ENCODE measurements at regions not wholly inside any gene's neighbourhood (a gene's known extent, or its start where the extent isn't known, plus 50 kb on each side); places are given as distances from the start of the nearest gene placed in this dataset.

GRCh38 chr9:118008246-118008645 is 304.0 kb downstream of the TLR4 start:
- DNase-seq (ENCODE audit: insufficient read length, low spot score): no peak
- no peak for FAIRE-seq
- TF ChIP-seq POLR2A (IDR thresholded peaks at IDR 0.05; ENCODE audit: low read depth, low read length): no peak
- no peak for TF ChIP-seq POU2F2 (IDR thresholded peaks at IDR 0.05; ENCODE audit: low read depth, low read length)
- no peak for TF ChIP-seq PAX5 (IDR thresholded peaks at IDR 0.05; ENCODE audit: insufficient read depth, low read length, severe bottlenecking)
- TF ChIP-seq SPI1 (IDR thresholded peaks at IDR 0.05; ENCODE audit: low read depth, low read length): no peak
- no peak for TF ChIP-seq TAF1 (IDR thresholded peaks at IDR 0.05; ENCODE audit: low read depth, low read length)
- no peak for TF ChIP-seq POLR2AphosphoS5 (IDR thresholded peaks at IDR 0.05; ENCODE audit: low read depth, low read length)

DNA sequence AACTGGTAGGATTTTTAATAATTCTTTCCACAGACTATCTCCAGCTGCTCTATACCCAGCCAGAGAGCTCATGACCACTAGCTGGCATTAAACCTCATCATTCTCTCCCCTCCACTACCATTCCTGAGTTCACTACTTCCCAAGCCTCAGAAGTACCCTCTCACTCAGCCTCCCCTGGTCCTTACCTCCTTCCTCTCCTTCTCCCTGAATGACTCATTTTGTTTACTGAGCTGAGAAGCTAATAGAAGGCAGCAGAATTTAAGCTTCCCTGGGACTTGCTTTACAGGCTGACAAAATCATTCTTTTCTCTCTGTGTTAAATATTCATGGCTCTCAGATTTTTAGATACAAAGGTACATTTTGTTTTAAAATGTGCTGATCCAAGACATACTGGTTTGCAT is 305.4 kb downstream of the TLR4 start:
- DNase-seq (ENCODE audit: insufficient read length, low spot score) (no peak), FAIRE-seq (no peak)
- TF ChIP-seq PAX5 (IDR thresholded peaks at IDR 0.05; ENCODE audit: insufficient read depth, low read length, severe bottlenecking) (no peak), POLR2A (IDR thresholded peaks at IDR 0.05; ENCODE audit: low read depth, low read length) (no peak), POLR2AphosphoS5 (IDR thresholded peaks at IDR 0.05; ENCODE audit: low read depth, low read length) (no peak), POU2F2 (IDR thresholded peaks at IDR 0.05; ENCODE audit: low read depth, low read length) (no peak), TAF1 (IDR thresholded peaks at IDR 0.05; ENCODE audit: low read depth, low read length) (no peak), SPI1 (IDR thresholded peaks at IDR 0.05; ENCODE audit: low read depth, low read length) (no peak)

DNA sequence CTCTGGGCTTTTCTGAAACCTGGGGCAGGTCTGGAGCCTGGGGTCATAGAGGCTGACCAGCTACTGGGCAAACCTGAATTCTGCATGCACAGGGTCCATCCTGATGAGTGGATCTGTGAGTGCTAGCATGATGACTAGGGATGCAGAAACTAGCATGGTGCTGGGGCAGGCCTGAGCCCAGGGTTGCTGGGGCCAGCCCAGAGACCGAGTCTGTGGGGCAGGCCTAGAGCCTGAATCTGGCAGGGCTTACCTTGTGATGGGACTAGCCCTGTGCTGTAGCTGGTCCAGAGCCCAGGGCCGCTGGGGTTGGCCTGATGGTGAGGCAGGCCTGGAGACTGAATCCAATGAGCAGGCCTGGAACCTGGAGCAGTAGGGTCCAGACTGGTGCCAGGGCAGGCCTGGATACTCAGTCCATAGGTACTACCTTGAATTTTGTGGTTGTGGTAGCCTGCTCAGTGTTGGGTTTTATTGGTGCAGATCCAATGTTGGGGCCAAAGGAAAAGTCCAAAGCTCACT is 313.5 kb downstream of the TLR4 start:
- FAIRE-seq (no peak), DNase-seq (ENCODE audit: insufficient read length, low spot score) (no peak)
- TF ChIP-seq SPI1 (IDR thresholded peaks at IDR 0.05; ENCODE audit: low read depth, low read length) (no peak), POLR2A (IDR thresholded peaks at IDR 0.05; ENCODE audit: low read depth, low read length) (no peak), PAX5 (IDR thresholded peaks at IDR 0.05; ENCODE audit: insufficient read depth, low read length, severe bottlenecking) (no peak), POLR2AphosphoS5 (IDR thresholded peaks at IDR 0.05; ENCODE audit: low read depth, low read length) (no peak), TAF1 (IDR thresholded peaks at IDR 0.05; ENCODE audit: low read depth, low read length) (no peak), POU2F2 (IDR thresholded peaks at IDR 0.05; ENCODE audit: low read depth, low read length) (no peak)

- no peak for TF ChIP-seq TAF1 (IDR thresholded peaks at IDR 0.05; ENCODE audit: low read depth, low read length)
- no peak for TF ChIP-seq POLR2A (IDR thresholded peaks at IDR 0.05; ENCODE audit: low read depth, low read length)
- no peak for TF ChIP-seq PAX5 (IDR thresholded peaks at IDR 0.05; ENCODE audit: insufficient read depth, low read length, severe bottlenecking)
- TF ChIP-seq POU2F2 (IDR thresholded peaks at IDR 0.05; ENCODE audit: low read depth, low read length): no peak
- TF ChIP-seq SPI1 (IDR thresholded peaks at IDR 0.05; ENCODE audit: low read depth, low read length): no peak
- no peak for TF ChIP-seq POLR2AphosphoS5 (IDR thresholded peaks at IDR 0.05; ENCODE audit: low read depth, low read length)
- DNase-seq (ENCODE audit: insufficient read length, low spot score) (no peak), FAIRE-seq (no peak)
These were observed 319.4 kb downstream of the TLR4 start for GRCh38 chr9:118023644-118024043.

GRCh38 chr9:118028225-118028624 is 324.0 kb downstream of the TLR4 start:
- FAIRE-seq: no peak
- DNase-seq (ENCODE audit: insufficient read length, low spot score): no peak

GRCh38 chr9:118029425-118029824 is 325.2 kb downstream of the TLR4 start:
- FAIRE-seq (no peak), DNase-seq (ENCODE audit: insufficient read length, low spot score) (no peak)
- TF ChIP-seq POLR2AphosphoS5 (IDR thresholded peaks at IDR 0.05; ENCODE audit: low read depth, low read length) (no peak), SPI1 (IDR thresholded peaks at IDR 0.05; ENCODE audit: low read depth, low read length) (no peak), TAF1 (IDR thresholded peaks at IDR 0.05; ENCODE audit: low read depth, low read length) (no peak), POU2F2 (IDR thresholded peaks at IDR 0.05; ENCODE audit: low read depth, low read length) (no peak), PAX5 (IDR thresholded peaks at IDR 0.05; ENCODE audit: insufficient read depth, low read length, severe bottlenecking) (no peak), POLR2A (IDR thresholded peaks at IDR 0.05; ENCODE audit: low read depth, low read length) (no peak)

More at GRCh38 chr9:118028225-118028624, 324.0 kb downstream of the TLR4 start:
- TF ChIP-seq PAX5 (IDR thresholded peaks at IDR 0.05; ENCODE audit: insufficient read depth, low read length, severe bottlenecking) (no peak), POLR2AphosphoS5 (IDR thresholded peaks at IDR 0.05; ENCODE audit: low read depth, low read length) (no peak), TAF1 (IDR thresholded peaks at IDR 0.05; ENCODE audit: low read depth, low read length) (no peak), POLR2A (IDR thresholded peaks at IDR 0.05; ENCODE audit: low read depth, low read length) (no peak), POU2F2 (IDR thresholded peaks at IDR 0.05; ENCODE audit: low read depth, low read length) (no peak), SPI1 (IDR thresholded peaks at IDR 0.05; ENCODE audit: low read depth, low read length) (no peak)

DNA sequence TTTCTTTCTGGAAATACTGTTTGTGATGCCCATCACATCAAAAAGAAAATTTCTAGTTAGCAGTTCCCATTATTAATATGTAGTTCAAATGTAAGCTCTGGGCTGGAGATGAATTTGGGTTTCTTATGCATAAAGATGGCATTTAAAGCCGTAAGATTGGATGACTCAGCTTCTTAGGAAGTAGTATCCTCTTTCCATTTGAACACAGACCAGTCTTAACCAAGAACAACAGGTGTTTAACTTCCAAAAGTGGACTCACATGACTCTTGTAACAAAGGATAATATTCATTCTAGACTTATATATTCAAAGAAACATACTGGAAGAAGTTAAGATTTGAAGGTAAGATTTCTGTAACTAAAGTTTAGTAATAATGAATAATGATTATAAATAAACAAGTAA is 330.5 kb downstream of the TLR4 start:
- TF ChIP-seq SPI1 (IDR thresholded peaks at IDR 0.05; ENCODE audit: low read depth, low read length) (no peak), POLR2A (IDR thresholded peaks at IDR 0.05; ENCODE audit: low read depth, low read length) (no peak), POU2F2 (IDR thresholded peaks at IDR 0.05; ENCODE audit: low read depth, low read length) (no peak), POLR2AphosphoS5 (IDR thresholded peaks at IDR 0.05; ENCODE audit: low read depth, low read length) (no peak), PAX5 (IDR thresholded peaks at IDR 0.05; ENCODE audit: insufficient read depth, low read length, severe bottlenecking) (no peak), TAF1 (IDR thresholded peaks at IDR 0.05; ENCODE audit: low read depth, low read length) (no peak)
- FAIRE-seq: no peak
- DNase-seq (ENCODE audit: insufficient read length, low spot score): no peak

DNA sequence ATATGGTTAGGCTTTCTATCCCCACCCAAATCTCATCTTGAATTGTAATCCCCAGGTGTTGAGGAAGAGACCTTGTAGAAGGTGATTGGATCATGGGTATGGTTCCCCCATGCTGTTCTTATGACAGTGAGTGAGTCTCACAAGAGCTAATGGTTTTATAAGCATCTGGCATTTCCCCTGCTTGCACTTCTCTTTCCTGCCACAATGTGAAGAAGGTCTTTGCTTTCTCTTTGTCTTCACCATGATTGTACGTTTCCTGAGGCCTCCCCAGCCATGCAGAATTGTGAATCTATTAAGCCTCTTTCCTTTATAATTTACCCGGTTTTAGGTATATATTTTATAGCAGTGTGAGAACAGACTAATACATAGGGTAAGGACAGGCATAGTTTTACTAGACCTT is 334.5 kb downstream of the TLR4 start:
- FAIRE-seq (no peak), DNase-seq (ENCODE audit: insufficient read length, low spot score) (no peak)
- TF ChIP-seq TAF1 (IDR thresholded peaks at IDR 0.05; ENCODE audit: low read depth, low read length) (no peak), POLR2AphosphoS5 (IDR thresholded peaks at IDR 0.05; ENCODE audit: low read depth, low read length) (no peak), POU2F2 (IDR thresholded peaks at IDR 0.05; ENCODE audit: low read depth, low read length) (no peak)

DNA sequence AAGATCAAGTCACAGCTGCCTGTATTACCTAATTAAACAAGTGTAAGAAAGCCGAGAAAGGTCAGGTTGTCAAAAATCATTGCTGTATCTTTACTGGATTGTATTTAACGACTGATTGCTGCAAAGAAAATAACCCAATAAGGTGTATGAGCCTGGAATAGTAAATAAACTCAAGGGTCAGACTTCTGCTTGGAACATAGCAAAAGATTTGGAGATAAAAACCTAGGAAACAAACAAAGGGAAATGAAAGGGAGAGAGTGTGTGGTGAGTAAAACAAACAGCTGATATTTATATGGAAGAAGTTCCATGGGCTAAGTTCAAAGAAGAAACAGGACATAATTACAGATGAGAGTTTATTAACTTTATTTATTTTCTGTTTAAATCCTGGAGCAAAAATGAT is 354.0 kb downstream of the TLR4 start:
- no peak for FAIRE-seq

More for the DNA sequence above, 354.0 kb downstream of the TLR4 start:
- no peak for DNase-seq (ENCODE audit: insufficient read length, low spot score)
- no peak for TF ChIP-seq POU2F2 (IDR thresholded peaks at IDR 0.05; ENCODE audit: low read depth, low read length)
- no peak for TF ChIP-seq TAF1 (IDR thresholded peaks at IDR 0.05; ENCODE audit: low read depth, low read length)
- no peak for TF ChIP-seq POLR2A (IDR thresholded peaks at IDR 0.05; ENCODE audit: low read depth, low read length)
- TF ChIP-seq PAX5 (IDR thresholded peaks at IDR 0.05; ENCODE audit: insufficient read depth, low read length, severe bottlenecking): no peak
- TF ChIP-seq SPI1 (IDR thresholded peaks at IDR 0.05; ENCODE audit: low read depth, low read length): no peak
- no peak for TF ChIP-seq POLR2AphosphoS5 (IDR thresholded peaks at IDR 0.05; ENCODE audit: low read depth, low read length)

Data from GM12891 (cell line).